MCF 10A (cell line): ENCODE measurements at regions not wholly inside any gene's neighbourhood (a gene's known extent, or its start where the extent isn't known, plus 50 kb on each side); places are given as distances from the start of the nearest gene placed in this dataset.

Experiments
- BruUV-seq: library from RNA; stranded (reverse); fragments of 400-500 nt; replicated peaks from 2 replicates; lab custom pipeline; 2021; lab: Mats Ljungman, UMichigan
- CTCF ChIA-PET: fragments of 300-600 bp; sonication (Branson Sonifier 250); formaldehyde crosslinking; extraction: SDS; loops from one replicate; lab custom pipeline; 2021; ENCODE audit warnings: antibody characterized with exemption, inconsistent platforms; lab: Yijun Ruan, JAX
- POLR2A ChIA-PET: fragments of 300-600, 350-650 bp; sonication (Branson Sonifier 250); formaldehyde crosslinking; extraction: SDS; loops from one replicate; lab custom pipeline; 2020; ENCODE audit warnings: antibody characterized with exemption, inconsistent platforms; lab: Yijun Ruan, JAX
- DNase-seq: peaks from one replicate; pipeline ENCODE4 v3.0.0-alpha.2; 2018; ENCODE audit not compliant: unreplicated experiment
- H3K27ac Mint-ChIP-seq: one replicate; pipeline ENCODE4 v1.8.0; 2022; ENCODE audit warnings: mild to moderate bottlenecking, low read depth, mixed read lengths; ENCODE audit not compliant: unreplicated experiment
- H3K27me3 Mint-ChIP-seq: one replicate; pipeline ENCODE4 v1.8.0; 2022; ENCODE audit warnings: mixed read lengths; ENCODE audit not compliant: insufficient read depth, unreplicated experiment
- H3K36me3 Mint-ChIP-seq: one replicate; pipeline ENCODE4 v1.8.0; 2022; ENCODE audit warnings: mild to moderate bottlenecking, moderate library complexity, mixed read lengths; ENCODE audit not compliant: insufficient read depth, unreplicated experiment
- H3K4me1 Mint-ChIP-seq: one replicate; pipeline ENCODE4 v1.8.0; 2022; ENCODE audit warnings: mixed read lengths; ENCODE audit not compliant: insufficient read depth, unreplicated experiment
- H3K4me3 Mint-ChIP-seq: one replicate; pipeline ENCODE4 v1.8.0; 2022; ENCODE audit warnings: mild to moderate bottlenecking, moderate library complexity, mixed read lengths; ENCODE audit not compliant: unreplicated experiment
- H3K9me3 Mint-ChIP-seq: one replicate; pipeline ENCODE4 v1.8.0; 2022; ENCODE audit warnings: mixed read lengths; ENCODE audit not compliant: unreplicated experiment
- CTCF ChIP-seq: fragments of 200-600 bp; IDR thresholded peaks from one replicate; pipeline ENCODE4 v1.8.0; 2022; ENCODE audit warnings: antibody characterized with exemption, mild to moderate bottlenecking; ENCODE audit not compliant: unreplicated experiment
- intact Hi-C: fragments of 100-400 bp; cut with micrococcal nuclease; formaldehyde crosslinking; loops from 2 replicates; pipeline ENCODE4 v1.14.1; 2022

GRCh38 chr12:93137656-93138612, 208.8 kb upstream of the EEA1 start:
- Mint-ChIP-seq H3K9me3 (no peaks in the 10 kb centered on the region), H3K4me3 (peak overlapping the region; percentile 4), H3K4me1 (peaks cover 47% of the 10 kb centered on the region), H3K27me3 (no peaks in the 10 kb centered on the region), H3K27ac (peak overlapping the region; percentile 78), H3K36me3 (no peaks in the 10 kb centered on the region)
- no TSS peak for BruUV-seq
- CTCF ChIA-PET = interaction anchor here (0.9 to 2.8 kb wide), 14 partner anchors 10 to 243 kb away, joined by 3 to 10 read pairs (median 4); no protein-coding TSS in a partner anchor
- TF ChIP-seq CTCF = no peak
- intact Hi-C loops = no loop called here
- POLR2A ChIA-PET = interaction anchor here (0.6 to 5.5 kb wide), 17 partner anchors 9 to 242 kb away, joined by 3 to 49 read pairs (median 5); partner anchors contain the start of genes EEA1 and NUDT4
- peak; percentile 96 for DNase-seq

- peaks cover 47% of the 10 kb centered on the region for H3K4me1 Mint-ChIP-seq
- peak overlapping the region; percentile 78 for H3K27ac Mint-ChIP-seq
- CTCF ChIA-PET = interaction anchor here (0.5 to 2.8 kb wide), 13 partner anchors 9 to 963 kb away, joined by 3 to 10 read pairs (median 4); no protein-coding TSS in a partner anchor
Observed at GRCh38 chr12:93139028-93139665, 210.1 kb upstream of the EEA1 start.

GRCh38 chr12:93140325-93140724, 211.2 kb upstream of the EEA1 start:
- ChIA-PET POLR2A (interaction anchor here (0.6 to 5.5 kb wide), 4 partner anchors 13 to 239 kb away, joined by 3 to 49 read pairs (median 24); partner anchors contain the start of gene NUDT4), CTCF (interaction anchor here (0.6 to 1.5 kb wide), 4 partner anchors 10 to 787 kb away, joined by 3 to 6 read pairs (median 4); no protein-coding TSS in a partner anchor)
- Mint-ChIP-seq H3K36me3 (no peaks in the 10 kb centered on the region), H3K4me1 (peaks cover 36% of the 10 kb centered on the region), H3K9me3 (no peaks in the 10 kb centered on the region), H3K27me3 (no peaks in the 10 kb centered on the region), H3K27ac (no peak overlapping the region), H3K4me3 (no peak overlapping the region)
- no TSS peak for BruUV-seq
- intact Hi-C loops = no loop called here
- TF ChIP-seq CTCF = no peak
- DNase-seq = no peak

More at GRCh38 chr12:93139028-93139665, 210.1 kb upstream of the EEA1 start:
- no peaks in the 10 kb centered on the region for H3K9me3 Mint-ChIP-seq
- DNase-seq = no peak
- no TSS peak for BruUV-seq
- no peak overlapping the region for H3K4me3 Mint-ChIP-seq
- no peaks in the 10 kb centered on the region for H3K36me3 Mint-ChIP-seq
- no peak for TF ChIP-seq CTCF
- POLR2A ChIA-PET = interaction anchor here (0.5 to 5.5 kb wide), 12 partner anchors 8 to 270 kb away, joined by 3 to 49 read pairs (median 4); partner anchors contain the start of genes EEA1 and NUDT4
- H3K27me3 Mint-ChIP-seq = no peaks in the 10 kb centered on the region
- intact Hi-C loops = no loop called here
